Gastrocnemius medialis (tissue), 4 donors: ENCODE measurements at regions not wholly inside any gene's neighbourhood (a gene's known extent, or its start where the extent isn't known, plus 50 kb on each side); places are given as distances from the start of the nearest gene placed in this dataset.

ENCODE experiments used
- POLR2A ChIP-seq, 2 donors: fragments of 450-650 bp; IDR thresholded peaks; one replicate each; pipeline ENCODE4 v1.6.1; 2017; ENCODE audit warnings: antibody characterized with exemption in 2 of 2, mild to moderate bottlenecking in 2 of 2, moderate library complexity in 2 of 2
- TF ChIP-seq, protein P1 (sequence below), 5 experiments: fragments of 450-650 bp in 3 of 5; fragments of 200-600 bp in 2 of 5; sonication (generic) in 2 of 5; IDR thresholded peaks in 4 of 5; conservative IDR thresholded peaks in 1 of 5; 1 replicate in 4 of 5; 2 replicates in 1 of 5; pipeline ENCODE4 v1.5.1; 2016 to 2019; ENCODE audit warnings: antibody characterized with exemption in 5 of 5, mild to moderate bottlenecking in 3 of 5, moderate library complexity in 3 of 5

DNA sequence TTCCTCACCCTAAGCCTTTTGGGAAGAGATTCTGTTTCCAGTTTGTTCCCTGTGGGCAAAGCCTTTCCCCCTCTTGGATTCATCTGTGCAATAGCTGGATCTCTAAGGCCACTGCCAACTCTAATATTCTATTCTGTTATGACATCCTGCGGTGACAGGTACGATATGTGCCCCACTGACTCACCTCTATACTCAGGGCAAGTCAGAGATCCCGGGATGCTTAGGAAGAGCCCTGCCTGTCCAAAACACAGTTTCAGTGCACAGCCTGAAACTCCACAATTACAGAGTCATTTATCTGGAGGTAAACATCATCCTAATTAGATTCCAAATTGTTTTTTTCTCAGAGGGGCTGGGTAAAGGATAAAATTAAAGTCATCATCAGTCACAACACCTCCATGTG is 190.2 kb downstream of the TFCP2L1 start:
- TF ChIP-seq, protein P1, sequence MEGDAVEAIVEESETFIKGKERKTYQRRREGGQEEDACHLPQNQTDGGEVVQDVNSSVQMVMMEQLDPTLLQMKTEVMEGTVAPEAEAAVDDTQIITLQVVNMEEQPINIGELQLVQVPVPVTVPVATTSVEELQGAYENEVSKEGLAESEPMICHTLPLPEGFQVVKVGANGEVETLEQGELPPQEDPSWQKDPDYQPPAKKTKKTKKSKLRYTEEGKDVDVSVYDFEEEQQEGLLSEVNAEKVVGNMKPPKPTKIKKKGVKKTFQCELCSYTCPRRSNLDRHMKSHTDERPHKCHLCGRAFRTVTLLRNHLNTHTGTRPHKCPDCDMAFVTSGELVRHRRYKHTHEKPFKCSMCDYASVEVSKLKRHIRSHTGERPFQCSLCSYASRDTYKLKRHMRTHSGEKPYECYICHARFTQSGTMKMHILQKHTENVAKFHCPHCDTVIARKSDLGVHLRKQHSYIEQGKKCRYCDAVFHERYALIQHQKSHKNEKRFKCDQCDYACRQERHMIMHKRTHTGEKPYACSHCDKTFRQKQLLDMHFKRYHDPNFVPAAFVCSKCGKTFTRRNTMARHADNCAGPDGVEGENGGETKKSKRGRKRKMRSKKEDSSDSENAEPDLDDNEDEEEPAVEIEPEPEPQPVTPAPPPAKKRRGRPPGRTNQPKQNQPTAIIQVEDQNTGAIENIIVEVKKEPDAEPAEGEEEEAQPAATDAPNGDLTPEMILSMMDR (IDR thresholded peaks at IDR 0.05 in 4 of 5, conservative IDR thresholded peaks at IDR 0.05 in 1 of 5), result no peak
- TF ChIP-seq POLR2A (IDR thresholded peaks at IDR 0.05), result no peak
